Activated CD8-positive, alpha-beta memory T cell treated with anti-CD3 and anti-CD28 coated beads for 48 hours (primary cell): ENCODE measurements at regions not wholly inside any gene's neighbourhood (a gene's known extent, or its start where the extent isn't known, plus 50 kb on each side); places are given as distances from the start of the nearest gene placed in this dataset.

ENCODE experiments used
- DNase-seq, 3 experiments: peaks; one replicate each; pipeline ENCODE4 v3.0.0-alpha.2; 2020; ENCODE audit warnings: low read depth in 2 of 3, low spot score in 2 of 3

DNA sequence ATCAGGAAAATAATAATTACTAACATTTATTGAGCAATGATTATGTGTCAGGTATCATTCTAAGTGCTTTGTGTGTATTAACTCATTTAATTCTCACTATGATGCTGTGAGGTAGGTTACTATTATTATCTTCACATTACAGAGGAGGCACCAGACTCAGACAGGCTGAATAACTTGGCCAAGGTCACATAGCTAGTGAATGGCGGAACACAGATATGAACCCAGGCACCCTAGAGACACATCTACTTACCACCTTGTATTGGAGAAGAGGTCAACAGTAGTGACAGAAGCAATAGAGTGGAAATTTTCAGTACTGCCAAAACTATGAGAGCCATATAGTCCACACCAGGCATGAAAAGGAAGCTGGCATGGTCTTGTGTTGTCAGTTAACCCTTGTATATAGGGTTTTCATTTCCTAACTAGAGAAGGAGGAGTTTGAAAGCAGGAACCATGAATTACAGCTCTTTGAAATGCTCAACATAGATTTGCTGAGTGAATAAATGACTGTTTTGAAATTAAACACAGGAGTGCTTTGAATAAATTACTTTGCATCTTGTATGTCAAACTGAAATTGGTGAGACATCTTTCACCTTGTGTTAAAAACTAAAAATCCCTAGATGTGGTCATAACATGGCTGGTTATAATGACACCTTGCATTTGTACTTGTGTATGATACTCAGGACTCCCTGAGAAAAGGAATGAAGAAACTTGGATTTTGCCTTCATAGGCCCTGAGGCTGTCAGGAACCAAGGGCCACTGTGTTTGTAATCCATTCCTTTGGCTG lies 71.8 kb downstream of the RTL9 start:
- no peak for DNase-seq

DNA sequence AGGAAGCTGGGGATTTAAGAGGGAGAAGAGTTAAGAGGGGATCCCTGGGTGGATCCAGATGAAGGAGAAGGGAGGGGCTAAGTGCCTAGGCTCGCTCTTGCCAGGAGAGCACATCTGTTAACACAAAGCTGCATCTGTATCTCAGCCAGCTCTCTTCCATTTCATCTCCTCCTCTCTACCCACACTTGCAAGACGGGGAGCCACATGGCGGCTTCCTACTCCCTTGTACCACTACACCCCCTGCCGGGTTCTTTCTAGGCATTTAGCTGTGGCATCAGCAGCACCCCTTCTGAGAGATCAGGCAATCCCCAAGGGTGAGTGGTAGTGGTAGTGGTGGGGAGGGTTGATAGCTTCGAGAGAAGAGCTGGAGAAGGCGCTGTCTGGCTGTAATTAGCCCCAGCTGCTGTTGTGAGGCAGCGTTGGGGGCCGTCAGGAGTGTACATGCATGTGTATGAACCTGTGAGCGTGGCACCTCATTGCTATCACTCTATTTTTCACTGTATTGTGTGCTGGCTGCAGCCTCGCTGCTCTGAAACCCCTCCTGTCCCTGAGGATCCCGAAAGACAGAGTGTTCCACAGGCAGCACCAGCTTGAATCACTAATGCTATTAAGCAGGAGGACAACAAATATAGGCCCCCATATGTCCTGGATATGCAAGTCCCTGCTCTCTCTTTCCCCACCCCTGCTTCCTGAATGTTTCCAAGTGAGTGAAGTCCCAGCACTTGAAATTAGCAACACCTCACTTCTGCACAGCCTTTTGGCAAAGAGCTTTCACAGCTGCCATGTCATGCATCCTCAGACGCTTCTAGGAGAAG lies 73.7 kb downstream of the RTL9 start:
- no peak for DNase-seq

DNA sequence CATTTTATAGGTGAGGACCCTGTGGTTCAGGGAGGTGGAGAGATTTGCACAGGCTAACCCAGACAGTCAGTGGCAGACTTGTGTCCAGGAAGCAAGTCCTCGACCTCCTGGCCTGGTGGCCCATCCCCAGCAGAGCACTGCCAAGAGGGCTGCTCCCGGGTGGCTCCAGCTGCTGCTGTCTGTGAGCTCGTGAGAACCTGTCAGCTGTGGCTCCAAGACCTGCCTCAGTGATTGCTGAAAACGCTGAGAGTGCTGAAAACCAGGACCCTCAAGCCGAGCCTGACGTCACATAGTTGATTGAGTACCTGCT lies 74.2 kb downstream of the RTL9 start:
- DNase-seq, result no peak

DNA sequence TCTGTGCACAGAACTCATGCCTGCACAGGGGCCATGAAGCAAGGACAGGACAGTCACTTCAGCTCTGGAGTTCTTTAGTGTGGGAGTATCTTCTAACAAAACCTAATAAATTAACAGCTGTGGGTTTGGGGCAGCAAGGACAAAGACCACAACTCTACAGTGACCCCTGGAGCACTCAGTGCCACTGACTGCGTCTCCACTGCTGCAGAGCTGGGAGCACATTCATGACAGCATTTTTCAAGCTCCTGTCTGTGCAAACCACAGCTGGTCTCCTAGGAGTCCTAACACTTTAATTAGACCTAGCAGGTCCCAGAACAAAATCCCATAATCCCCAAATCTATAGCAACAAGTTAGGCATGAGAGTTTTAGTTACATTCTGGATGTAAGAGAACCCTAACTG lies 76.5 kb downstream of the RTL9 start:
- DNase-seq, result no peak

DNA sequence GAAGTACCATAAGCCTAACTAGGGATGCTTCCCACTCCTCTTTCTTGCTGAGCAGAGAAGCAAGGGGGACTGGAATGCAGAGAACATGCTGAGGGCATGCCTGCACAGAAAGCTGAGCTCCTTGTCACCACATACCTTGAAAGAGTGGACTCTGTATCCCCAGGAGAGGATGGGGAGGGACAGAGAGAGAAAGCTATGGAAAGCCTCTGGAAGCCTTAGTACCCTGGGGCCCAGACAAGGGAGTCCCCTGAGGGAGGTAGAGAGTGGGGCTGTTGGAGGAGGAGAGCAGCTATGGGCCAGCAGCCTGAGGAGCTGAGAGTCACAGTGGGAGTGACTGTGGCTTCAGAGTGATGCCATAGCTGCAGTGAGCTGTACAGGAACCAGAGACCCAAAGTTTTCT lies 77.9 kb downstream of the RTL9 start:
- DNase-seq, result no peak

DNA sequence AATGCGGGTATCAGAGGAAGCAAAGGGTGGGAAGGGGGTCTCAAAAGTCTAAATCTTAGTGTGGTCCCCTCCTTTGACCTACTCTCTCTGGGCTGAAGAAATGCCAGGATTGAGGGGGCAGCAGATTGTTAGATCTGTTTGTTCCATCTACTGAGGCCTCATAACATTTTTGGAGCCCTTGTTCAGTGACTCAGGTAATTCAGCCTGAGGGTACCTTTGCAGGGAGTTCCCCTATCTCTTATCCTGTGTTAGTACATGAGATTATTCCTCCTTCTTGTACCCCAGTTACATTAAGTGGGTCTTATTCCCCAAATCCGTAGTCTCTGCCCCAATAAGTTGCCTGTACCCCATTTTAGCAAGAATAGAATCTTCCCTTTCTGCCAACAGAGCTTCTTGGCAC lies 79.0 kb downstream of the RTL9 start:
- DNase-seq, result no peak

DNA sequence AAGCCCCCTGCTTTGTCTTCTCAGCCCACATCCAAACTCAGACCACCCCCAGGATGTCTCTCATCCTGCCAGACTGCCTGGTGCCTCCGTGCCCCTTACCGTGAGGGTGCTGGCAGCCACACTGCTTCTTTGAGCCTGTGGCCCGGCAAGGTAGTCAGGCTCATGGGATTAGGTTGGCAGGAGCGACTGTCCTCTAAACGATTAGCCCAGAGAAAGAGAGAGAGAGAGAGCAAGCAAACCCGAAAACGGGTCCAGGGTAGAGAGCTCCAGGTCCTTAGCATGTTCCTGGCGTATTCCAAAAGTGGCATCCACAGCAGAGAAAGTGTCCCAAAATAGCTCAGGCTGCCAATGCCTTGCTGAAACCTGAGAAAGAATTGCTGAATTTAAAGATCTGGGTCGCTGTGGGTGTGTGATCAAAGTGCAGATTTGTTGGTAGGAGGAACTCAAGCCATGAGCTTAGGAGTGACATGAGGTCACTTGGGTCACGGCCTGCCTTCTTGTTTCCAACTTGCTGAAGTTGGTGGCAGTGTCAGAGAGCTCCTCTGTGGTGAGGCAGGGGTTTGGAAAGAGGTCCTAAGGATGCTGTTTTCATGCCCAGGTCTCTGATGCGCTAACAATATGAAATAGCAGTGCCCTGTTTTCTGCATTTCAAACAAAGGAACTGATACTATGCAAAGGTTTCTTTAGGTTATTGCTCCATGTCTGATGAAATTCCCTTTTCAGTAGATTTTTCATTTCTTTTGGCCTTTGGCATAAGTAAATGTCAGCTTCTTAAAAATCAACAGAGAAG lies 81.6 kb downstream of the RTL9 start:
- DNase-seq, result no peak

DNA sequence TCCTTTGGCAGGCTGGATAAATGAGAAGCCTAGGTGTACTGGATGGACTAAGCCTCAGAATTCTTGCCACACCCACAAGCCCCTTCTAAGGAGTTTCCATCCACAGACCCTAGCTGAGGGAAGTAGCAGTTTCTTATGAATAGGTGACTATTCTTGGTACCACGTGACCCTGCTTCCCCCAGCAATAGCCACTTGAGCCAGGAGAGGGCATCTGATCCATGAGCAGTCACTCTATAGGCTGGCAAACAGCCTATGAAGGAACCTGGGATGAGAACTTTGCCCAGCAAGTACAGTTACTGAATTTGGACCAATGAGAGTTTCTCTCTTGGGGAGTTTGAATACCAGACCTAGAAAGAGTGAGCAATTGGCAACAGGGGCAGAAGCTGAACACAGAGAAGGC lies 84.0 kb downstream of the RTL9 start:
- DNase-seq, result no peak

DNA sequence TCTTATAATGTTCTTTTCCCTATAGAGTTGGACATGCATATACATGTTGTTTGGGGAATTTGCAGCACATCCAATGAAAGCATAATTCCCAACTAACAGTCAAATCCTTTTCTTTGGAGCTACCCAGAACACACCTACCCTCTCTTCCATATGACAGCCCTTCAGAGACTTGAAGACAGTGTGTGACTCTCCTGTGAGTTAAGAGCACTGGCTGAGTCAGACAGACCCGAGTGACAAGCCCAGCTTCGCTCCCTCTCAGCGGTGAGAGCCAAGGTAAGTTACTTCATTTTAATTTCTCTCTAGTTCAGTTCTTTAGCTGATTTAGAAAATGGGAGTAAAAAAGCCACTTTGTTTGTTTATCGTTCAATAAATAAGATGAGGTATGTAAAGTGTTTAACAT lies 86.3 kb downstream of the RTL9 start:
- no peak for DNase-seq

DNA sequence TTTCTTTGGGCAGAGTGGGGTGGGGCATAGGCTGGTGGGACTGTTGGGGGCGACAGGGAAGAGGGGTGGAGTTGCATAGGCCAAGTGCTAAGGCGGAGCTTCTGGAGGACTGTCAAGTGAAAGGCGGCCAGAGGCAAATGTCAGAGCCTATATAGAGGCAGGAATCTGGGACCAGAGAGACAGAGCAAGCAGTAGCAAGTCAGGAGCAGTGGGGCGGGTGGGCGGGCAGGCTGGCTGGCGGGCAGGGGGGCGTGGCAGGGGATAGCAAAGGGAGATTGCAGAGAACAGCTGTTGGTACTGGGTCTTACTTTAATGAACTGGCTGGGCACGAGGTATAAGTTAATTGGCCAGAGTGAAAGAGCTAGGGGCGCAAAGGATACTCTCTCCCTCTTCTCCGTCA lies 89.8 kb downstream of the RTL9 start:
- DNase-seq, result no peak

DNA sequence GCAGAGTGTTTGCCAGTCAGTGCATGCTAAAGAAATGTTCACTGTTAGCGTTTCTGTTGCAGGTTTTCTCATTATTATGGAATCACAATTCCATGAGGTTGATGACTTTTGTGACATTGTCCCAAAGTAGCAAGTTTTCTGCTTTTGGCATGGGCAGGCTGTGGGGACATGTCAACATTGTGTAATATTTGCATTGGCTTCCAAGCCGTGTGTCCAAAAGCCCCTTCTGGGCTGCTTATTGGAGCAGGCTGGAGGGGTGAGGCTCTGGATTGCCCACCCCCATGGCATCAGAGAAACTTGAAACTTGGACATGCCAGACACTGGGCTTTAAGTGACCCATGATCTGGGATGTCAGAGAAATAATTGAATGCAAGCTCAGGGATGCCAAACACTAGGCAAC lies 90.7 kb downstream of the RTL9 start:
- DNase-seq, result no peak

DNA sequence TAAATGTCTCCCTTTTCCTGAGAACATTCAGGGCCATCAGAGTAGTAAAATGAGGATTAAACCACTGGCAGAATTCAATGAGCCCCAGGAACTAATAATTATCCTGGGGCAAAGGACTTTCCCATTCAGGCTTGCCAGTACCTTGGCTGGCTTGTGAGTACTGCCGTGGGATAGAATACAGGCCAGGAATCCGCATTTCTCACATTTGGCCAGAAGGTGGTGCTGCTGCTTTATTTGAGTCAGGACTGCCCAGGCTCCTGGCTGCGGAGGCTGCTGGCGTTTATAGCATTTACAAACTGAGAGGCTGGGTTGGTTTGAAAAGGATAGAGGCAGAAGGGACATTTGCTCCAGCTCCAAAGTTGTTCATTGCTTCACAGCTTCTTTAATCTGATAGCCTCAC lies 91.4 kb downstream of the RTL9 start:
- peak; percentile 6 to 14 (median 10) for DNase-seq

DNA sequence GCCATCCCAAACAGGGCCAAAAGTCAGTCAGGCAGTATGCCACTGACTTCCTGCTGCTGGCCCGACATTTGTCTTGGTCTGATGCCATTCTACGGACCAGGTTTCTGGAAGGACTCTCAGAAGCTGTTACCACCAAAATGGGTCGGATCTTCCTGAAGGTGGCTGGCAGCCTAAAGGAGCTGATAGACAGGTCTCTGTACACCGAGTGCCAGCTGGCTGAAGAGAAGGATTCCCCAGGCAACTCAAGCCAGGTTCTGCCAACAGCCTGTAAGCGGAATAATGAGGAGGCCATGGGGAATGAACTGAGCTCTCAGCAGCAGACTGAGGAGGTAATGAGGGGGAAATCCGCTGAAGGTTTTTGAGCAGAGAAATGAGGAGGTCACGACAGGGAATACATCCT lies 95.7 kb downstream of the RTL9 start:
- DNase-seq, result no peak

DNA sequence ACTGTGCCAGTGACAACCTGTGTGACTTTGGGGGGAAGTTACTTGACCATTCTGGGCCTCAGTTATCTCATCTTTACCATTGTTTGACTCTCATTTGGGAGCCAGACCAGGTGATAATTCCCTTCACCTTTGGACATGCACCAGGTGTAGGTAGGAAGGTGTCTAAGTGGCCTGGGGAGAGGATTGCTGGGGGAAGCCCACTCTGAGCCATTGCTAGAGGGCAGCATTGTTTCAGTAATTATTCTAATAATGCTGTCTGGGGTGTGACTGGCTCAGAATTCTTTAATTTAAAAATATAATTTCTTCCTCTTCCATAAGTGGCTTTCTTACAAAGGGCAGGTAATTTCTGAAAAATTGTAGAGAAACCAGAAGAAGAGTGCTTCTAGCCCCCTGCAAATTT lies 104.3 kb downstream of the RTL9 start:
- DNase-seq, result no peak

DNA sequence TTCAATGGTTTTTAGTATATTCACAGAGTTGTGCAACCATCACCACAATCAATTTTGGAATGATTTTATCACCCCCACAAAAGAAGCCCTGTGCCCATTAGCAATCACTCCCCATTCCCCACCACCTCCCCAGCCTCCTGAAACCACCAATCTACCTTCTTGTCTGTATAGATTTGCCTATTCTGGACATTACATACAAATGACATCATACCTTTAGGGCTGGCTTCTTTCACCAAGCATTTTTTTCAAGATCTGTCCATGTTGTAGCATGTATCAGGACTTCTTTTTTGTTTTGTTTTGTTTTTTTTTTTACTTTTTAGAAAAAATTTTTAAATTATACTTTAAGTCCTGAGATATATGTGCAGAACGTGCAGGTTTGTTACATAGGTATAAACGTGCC lies 108.1 kb downstream of the RTL9 start:
- no peak for DNase-seq

DNA sequence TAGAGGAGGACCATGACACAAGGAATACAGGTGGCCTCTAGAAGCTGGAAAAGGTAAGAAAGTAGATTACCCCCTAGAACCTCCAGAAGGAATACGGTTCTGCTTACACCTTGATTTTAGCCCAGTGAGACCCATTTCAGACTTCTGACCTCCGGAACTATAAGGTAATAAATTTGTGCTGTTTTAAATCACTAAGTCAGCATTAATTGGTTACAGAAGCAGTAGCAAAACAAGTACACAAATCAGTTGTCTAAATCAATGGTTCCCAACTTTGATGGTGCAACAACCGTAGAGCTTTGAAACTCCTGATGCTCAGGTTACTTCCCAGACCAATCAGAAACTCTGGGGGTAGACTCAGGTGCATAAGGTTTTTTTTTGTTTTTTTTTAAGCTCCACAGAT lies 113.6 kb downstream of the RTL9 start:
- no peak for DNase-seq

DNA sequence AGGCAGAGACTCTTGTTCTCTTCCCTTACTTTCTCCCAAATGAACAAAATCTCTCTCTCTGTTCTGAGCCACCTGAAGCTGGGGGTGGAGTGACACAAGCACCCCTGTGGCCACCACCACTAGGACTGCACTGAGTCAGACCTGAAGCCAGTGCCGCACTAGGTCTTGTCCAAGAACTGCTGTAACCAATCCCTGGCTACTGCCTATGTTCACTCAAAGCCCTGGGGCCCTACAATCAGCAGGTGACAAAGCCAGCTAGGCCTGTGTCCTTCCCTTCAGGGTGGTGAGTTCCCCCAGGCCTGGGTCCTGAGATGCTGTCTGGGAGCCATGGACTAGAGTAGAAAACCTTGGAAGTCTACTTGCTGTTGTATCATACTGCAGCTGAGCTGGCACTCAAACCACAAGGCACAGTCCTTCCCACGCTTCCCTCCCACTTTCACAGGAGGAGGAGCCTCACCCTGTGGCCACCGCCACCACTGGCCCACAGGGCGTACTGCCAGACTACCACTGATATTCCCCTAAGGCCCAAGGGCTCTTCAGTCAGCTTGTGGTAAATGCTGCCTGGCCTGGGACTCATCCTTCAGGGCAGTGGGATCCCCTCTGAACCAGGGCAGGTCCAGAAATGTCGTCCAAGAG lies 119.1 kb downstream of the RTL9 start:
- DNase-seq, result no peak

DNA sequence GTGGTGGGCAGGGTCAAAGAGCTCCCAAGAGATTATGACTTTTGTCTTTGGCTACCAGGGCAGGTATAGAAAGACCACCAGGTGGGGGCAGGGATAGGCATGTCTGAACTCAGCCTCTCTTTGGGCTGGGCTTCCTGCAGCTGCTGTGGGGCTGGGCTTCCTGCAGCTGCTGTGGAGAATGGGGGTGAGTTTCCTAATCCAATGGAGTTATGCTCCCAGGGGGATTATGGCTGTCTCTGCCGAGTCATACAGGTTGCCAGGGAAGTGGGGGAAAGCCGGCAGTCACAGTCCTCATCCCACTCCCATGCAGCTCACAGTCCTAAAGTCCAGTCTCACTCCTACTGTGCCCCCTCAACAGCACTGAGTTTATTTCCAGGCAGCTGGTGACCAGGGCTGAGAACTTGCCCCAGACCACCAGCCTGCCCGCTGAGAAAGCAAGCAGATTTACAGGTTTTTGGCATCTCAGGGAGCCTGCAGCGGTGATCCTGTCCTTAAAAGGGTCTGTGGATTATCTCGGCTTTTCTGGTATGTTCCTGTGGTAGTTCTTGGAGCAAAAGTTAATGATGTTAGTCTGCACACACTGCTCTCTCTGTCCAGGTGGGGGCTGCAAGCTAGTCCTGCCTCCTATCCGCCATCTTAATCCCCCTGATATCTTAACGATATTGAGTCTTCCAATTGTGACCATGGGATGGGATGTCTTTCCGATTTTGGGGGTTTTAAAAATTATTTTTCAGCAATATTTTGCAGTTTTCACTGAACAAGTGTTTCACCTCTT lies 133.4 kb downstream of the RTL9 start:
- no peak for DNase-seq

DNA sequence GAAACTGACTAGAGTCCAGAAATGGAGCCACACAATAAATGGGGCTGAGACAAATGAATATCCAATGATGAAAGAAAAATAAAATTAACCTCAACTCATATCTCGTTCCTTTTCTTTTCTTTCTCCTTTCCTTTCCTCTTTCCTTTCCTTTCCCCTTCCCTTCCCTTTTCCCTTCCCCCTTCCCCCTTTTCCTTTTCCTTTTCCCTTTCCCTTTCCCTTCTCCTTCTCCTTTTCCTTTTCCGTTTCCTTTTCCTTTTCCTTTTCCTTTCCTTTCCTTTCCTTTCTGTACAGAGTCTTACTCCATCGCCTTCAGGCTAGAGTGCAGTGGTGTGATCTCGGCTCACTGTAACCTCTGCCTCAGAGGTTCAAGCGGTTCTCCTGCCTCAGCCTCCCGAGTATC lies 146.3 kb downstream of the RTL9 start:
- no peak for DNase-seq

DNA sequence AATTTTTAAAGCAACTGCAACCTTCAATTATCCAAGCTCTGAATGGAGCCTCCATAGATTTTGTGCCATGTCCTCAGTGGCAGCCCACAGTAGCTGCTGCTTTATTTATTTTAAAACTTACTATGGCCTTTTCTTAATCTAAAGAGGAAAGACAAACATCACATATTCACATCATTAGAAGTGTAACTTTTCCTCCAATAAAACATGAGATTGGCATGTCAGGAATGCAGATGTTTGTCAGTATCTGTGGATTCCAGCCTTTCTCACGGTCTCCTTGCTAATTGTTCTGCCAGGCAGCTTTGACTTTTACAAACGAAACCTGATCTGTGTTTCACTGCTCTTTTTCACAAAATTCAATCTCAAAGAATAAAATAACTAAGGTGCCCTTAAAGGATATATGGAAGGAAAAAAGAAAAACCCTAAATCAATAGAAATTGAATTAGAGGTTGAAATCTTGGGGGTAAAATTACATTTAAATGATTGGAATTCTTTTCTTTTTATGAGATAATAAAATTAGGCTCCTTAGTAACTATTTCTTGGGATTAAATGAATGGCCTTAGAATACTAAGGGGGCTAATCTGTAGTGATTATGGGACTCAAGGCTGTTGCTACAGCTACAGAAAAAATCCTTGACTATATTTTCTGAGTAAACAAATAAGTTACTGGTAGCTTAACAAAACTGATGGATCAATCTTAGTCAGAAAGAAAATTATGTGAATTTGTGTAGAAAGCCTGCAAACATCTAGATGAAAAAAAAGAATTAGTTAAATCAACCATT lies 151.3 kb downstream of the RTL9 start:
- no peak for DNase-seq
